ENCODE measurements at regions not wholly inside any gene's neighbourhood (a gene's known extent, or its start where the extent isn't known, plus 50 kb on each side); places are given as distances from the start of the nearest gene placed in this dataset.

- Histone ChIP-seq H3K4me3 (ENCODE audit: low read length) (no peak overlapping the region), H3K9ac (ENCODE audit: low read depth, low read length) (no peak overlapping the region), H3K27ac (ENCODE audit: low read depth, low read length) (no peak overlapping the region), H3K9me3 (ENCODE audit: insufficient read depth, low read depth, low read length) (no peaks in the 10 kb centered on the region), H3K4me1 (ENCODE audit: insufficient read depth, low read length) (no peaks in the 10 kb centered on the region), H3K27me3 (ENCODE audit: insufficient read depth, low read length) (no peaks in the 10 kb centered on the region), H3K36me3 (ENCODE audit: insufficient read depth, low read length) (no peaks in the 10 kb centered on the region)
- WGBS, result 99% methylated on average over 2 of the region's 2 CpGs
Observed at GRCh38 chr5:174218162-174218561, 172.7 kb downstream of the NSG2 start.

GRCh38 chr5:174220417-174220816, 174.9 kb downstream of the NSG2 start:
- H3K36me3 ChIP-seq (ENCODE audit: insufficient read depth, low read length), result no peaks in the 10 kb centered on the region
- no peaks in the 10 kb centered on the region for H3K4me1 ChIP-seq (ENCODE audit: insufficient read depth, low read length)
- no peak overlapping the region for H3K27ac ChIP-seq (ENCODE audit: low read depth, low read length)
- no peaks in the 10 kb centered on the region for H3K27me3 ChIP-seq (ENCODE audit: insufficient read depth, low read length)
- no peaks in the 10 kb centered on the region for H3K9me3 ChIP-seq (ENCODE audit: insufficient read depth, low read depth, low read length)
- H3K4me3 ChIP-seq (ENCODE audit: low read length), result no peak overlapping the region
- 94% methylated on average over 5 of the region's 5 CpGs for WGBS
- H3K9ac ChIP-seq (ENCODE audit: low read depth, low read length), result no peak overlapping the region

- H3K36me3 ChIP-seq (ENCODE audit: insufficient read depth, low read length), result no peaks in the 10 kb centered on the region
- H3K9ac ChIP-seq (ENCODE audit: low read depth, low read length), result no peak overlapping the region
- H3K4me1 ChIP-seq (ENCODE audit: insufficient read depth, low read length), result no peaks in the 10 kb centered on the region
- H3K4me3 ChIP-seq (ENCODE audit: low read length), result no peak overlapping the region
- no peaks in the 10 kb centered on the region for H3K27me3 ChIP-seq (ENCODE audit: insufficient read depth, low read length)
- 91% methylated on average over 2 of the region's 2 CpGs for WGBS
- H3K9me3 ChIP-seq (ENCODE audit: insufficient read depth, low read depth, low read length), result no peaks in the 10 kb centered on the region
- H3K27ac ChIP-seq (ENCODE audit: low read depth, low read length), result no peak overlapping the region
Observed at GRCh38 chr5:174221436-174221835, 175.9 kb downstream of the NSG2 start.

GRCh38 chr5:174221946-174222345, 176.4 kb downstream of the NSG2 start:
- H3K9ac ChIP-seq (ENCODE audit: low read depth, low read length), result no peak overlapping the region
- H3K4me3 ChIP-seq (ENCODE audit: low read length), result no peak overlapping the region
- whole genome bisulfite sequencing, result 98% methylated on average over 4 of the region's 4 CpGs
- no peak overlapping the region for H3K27ac ChIP-seq (ENCODE audit: low read depth, low read length)
- H3K9me3 ChIP-seq (ENCODE audit: insufficient read depth, low read depth, low read length), result no peaks in the 10 kb centered on the region
- H3K4me1 ChIP-seq (ENCODE audit: insufficient read depth, low read length), result no peaks in the 10 kb centered on the region
- no peaks in the 10 kb centered on the region for H3K27me3 ChIP-seq (ENCODE audit: insufficient read depth, low read length)
- H3K36me3 ChIP-seq (ENCODE audit: insufficient read depth, low read length), result no peaks in the 10 kb centered on the region

- Histone ChIP-seq H3K36me3 (ENCODE audit: insufficient read depth, low read length) (no peaks in the 10 kb centered on the region), H3K27me3 (ENCODE audit: insufficient read depth, low read length) (no peaks in the 10 kb centered on the region), H3K27ac (ENCODE audit: low read depth, low read length) (no peak overlapping the region), H3K4me1 (ENCODE audit: insufficient read depth, low read length) (no peaks in the 10 kb centered on the region), H3K9ac (ENCODE audit: low read depth, low read length) (no peak overlapping the region), H3K9me3 (ENCODE audit: insufficient read depth, low read depth, low read length) (no peaks in the 10 kb centered on the region), H3K4me3 (ENCODE audit: low read length) (no peak overlapping the region)
- 95% methylated on average over 5 of the region's 5 CpGs for WGBS
Observed at GRCh38 chr5:174222891-174223290, 177.4 kb downstream of the NSG2 start.

GRCh38 chr5:174223355-174223754, 177.8 kb downstream of the NSG2 start:
- no peaks in the 10 kb centered on the region for H3K9me3 ChIP-seq (ENCODE audit: insufficient read depth, low read depth, low read length)
- no peaks in the 10 kb centered on the region for H3K36me3 ChIP-seq (ENCODE audit: insufficient read depth, low read length)
- H3K4me3 ChIP-seq (ENCODE audit: low read length), result no peak overlapping the region
- H3K4me1 ChIP-seq (ENCODE audit: insufficient read depth, low read length), result no peaks in the 10 kb centered on the region
- WGBS, result 90% methylated on average over 12 of the region's 12 CpGs
- H3K9ac ChIP-seq (ENCODE audit: low read depth, low read length), result no peak overlapping the region
- H3K27ac ChIP-seq (ENCODE audit: low read depth, low read length), result no peak overlapping the region
- no peaks in the 10 kb centered on the region for H3K27me3 ChIP-seq (ENCODE audit: insufficient read depth, low read length)

- Histone ChIP-seq H3K27ac (ENCODE audit: low read depth, low read length) (no peak overlapping the region), H3K27me3 (ENCODE audit: insufficient read depth, low read length) (no peaks in the 10 kb centered on the region), H3K9me3 (ENCODE audit: insufficient read depth, low read depth, low read length) (no peaks in the 10 kb centered on the region), H3K4me3 (ENCODE audit: low read length) (no peak overlapping the region), H3K36me3 (ENCODE audit: insufficient read depth, low read length) (no peaks in the 10 kb centered on the region), H3K4me1 (ENCODE audit: insufficient read depth, low read length) (no peaks in the 10 kb centered on the region), H3K9ac (ENCODE audit: low read depth, low read length) (no peak overlapping the region)
- WGBS, result 91% methylated on average over 1 of the region's 1 CpG
Observed at GRCh38 chr5:174229068-174229467, 183.6 kb downstream of the NSG2 start.

- 88% methylated on average over 3 of the region's 3 CpGs for WGBS
- H3K27ac ChIP-seq (ENCODE audit: low read depth, low read length), result no peak overlapping the region
- H3K4me1 ChIP-seq (ENCODE audit: insufficient read depth, low read length), result no peaks in the 10 kb centered on the region
- no peaks in the 10 kb centered on the region for H3K27me3 ChIP-seq (ENCODE audit: insufficient read depth, low read length)
- H3K4me3 ChIP-seq (ENCODE audit: low read length), result no peak overlapping the region
- H3K9ac ChIP-seq (ENCODE audit: low read depth, low read length), result no peak overlapping the region
- no peaks in the 10 kb centered on the region for H3K9me3 ChIP-seq (ENCODE audit: insufficient read depth, low read depth, low read length)
- no peaks in the 10 kb centered on the region for H3K36me3 ChIP-seq (ENCODE audit: insufficient read depth, low read length)
Observed at GRCh38 chr5:174229514-174230370, 184.2 kb downstream of the NSG2 start.

GRCh38 chr5:174231956-174232487, 186.5 kb downstream of the NSG2 start:
- H3K27ac ChIP-seq (ENCODE audit: low read depth, low read length), result no peak overlapping the region

GRCh38 chr5:174234388-174234787, 188.9 kb downstream of the NSG2 start:
- Histone ChIP-seq H3K4me1 (ENCODE audit: insufficient read depth, low read length) (no peaks in the 10 kb centered on the region), H3K27me3 (ENCODE audit: insufficient read depth, low read length) (no peaks in the 10 kb centered on the region), H3K9ac (ENCODE audit: low read depth, low read length) (no peak overlapping the region), H3K4me3 (ENCODE audit: low read length) (no peak overlapping the region), H3K9me3 (ENCODE audit: insufficient read depth, low read depth, low read length) (no peaks in the 10 kb centered on the region), H3K36me3 (ENCODE audit: insufficient read depth, low read length) (no peaks in the 10 kb centered on the region), H3K27ac (ENCODE audit: low read depth, low read length) (no peak overlapping the region)
- 79% methylated on average over 8 of the region's 8 CpGs for WGBS

More at GRCh38 chr5:174231956-174232487, 186.5 kb downstream of the NSG2 start:
- Histone ChIP-seq H3K36me3 (ENCODE audit: insufficient read depth, low read length) (no peaks in the 10 kb centered on the region), H3K27me3 (ENCODE audit: insufficient read depth, low read length) (no peaks in the 10 kb centered on the region), H3K9ac (ENCODE audit: low read depth, low read length) (no peak overlapping the region), H3K4me1 (ENCODE audit: insufficient read depth, low read length) (no peaks in the 10 kb centered on the region), H3K9me3 (ENCODE audit: insufficient read depth, low read depth, low read length) (no peaks in the 10 kb centered on the region), H3K4me3 (ENCODE audit: low read length) (no peak overlapping the region)
- 90% methylated on average over 6 of the region's 7 CpGs for WGBS

GRCh38 chr5:174235221-174236011, 189.9 kb downstream of the NSG2 start:
- no peak overlapping the region for H3K4me3 ChIP-seq (ENCODE audit: low read length)
- H3K36me3 ChIP-seq (ENCODE audit: insufficient read depth, low read length), result no peaks in the 10 kb centered on the region
- 0 out of 2 replicates have a peak, but pooled peaks cover 4% of the 10 kb centered on the region for H3K9me3 ChIP-seq (ENCODE audit: insufficient read depth, low read depth, low read length)
- no peak overlapping the region for H3K27ac ChIP-seq (ENCODE audit: low read depth, low read length)
- H3K9ac ChIP-seq (ENCODE audit: low read depth, low read length), result no peak overlapping the region
- no peaks in the 10 kb centered on the region for H3K27me3 ChIP-seq (ENCODE audit: insufficient read depth, low read length)
- no peaks in the 10 kb centered on the region for H3K4me1 ChIP-seq (ENCODE audit: insufficient read depth, low read length)
- WGBS, result 89% methylated on average over 12 of the region's 12 CpGs

Data from HUES64 (cell line).